WERI-Rb-1 (cell line): ENCODE measurements at regions not wholly inside any gene's neighbourhood (a gene's known extent, or its start where the extent isn't known, plus 50 kb on each side); places are given as distances from the start of the nearest gene placed in this dataset.

Experiments used
- DNase-seq: peaks from one replicate; pipeline ENCODE4 v3.0.0-alpha.2; 2020
- H3K27ac ChIP-seq: fragments of 250-450 bp; sonication (Bioruptor Pico); 2 replicates; pipeline ENCODE4 v1.5.1; 2020; ENCODE audit warnings: mild to moderate bottlenecking, moderate library complexity
- H3K27me3 ChIP-seq: fragments of 250-450 bp; sonication (Bioruptor Pico); 2 replicates; pipeline ENCODE4 v1.5.1; 2021; ENCODE audit warnings: mild to moderate bottlenecking, low read depth, moderate library complexity; ENCODE audit not compliant: insufficient read depth, severe bottlenecking
- H3K36me3 ChIP-seq: fragments of 250-450 bp; sonication (Bioruptor Pico); 2 replicates; pipeline ENCODE4 v1.5.1; 2020; ENCODE audit warnings: mild to moderate bottlenecking, moderate library complexity
- H3K4me3 ChIP-seq: 2 replicates; pipeline ENCODE4 v1.5.1; 2011; ENCODE audit warnings: low read depth, mild to moderate bottlenecking, control low read depth, low read length
- H3K9me3 ChIP-seq: fragments of 250-450 bp; sonication (Bioruptor Pico); 2 replicates; pipeline ENCODE4 v1.5.1; 2021; ENCODE audit warnings: mild to moderate bottlenecking, moderate library complexity; ENCODE audit not compliant: severe bottlenecking
- CTCF ChIP-seq: IDR thresholded peaks from 2 replicates; pipeline ENCODE4 v1.5.1; 2011; ENCODE audit warnings: low read depth, mild to moderate bottlenecking, control low read depth, inconsistent platforms, low read length

DNA sequence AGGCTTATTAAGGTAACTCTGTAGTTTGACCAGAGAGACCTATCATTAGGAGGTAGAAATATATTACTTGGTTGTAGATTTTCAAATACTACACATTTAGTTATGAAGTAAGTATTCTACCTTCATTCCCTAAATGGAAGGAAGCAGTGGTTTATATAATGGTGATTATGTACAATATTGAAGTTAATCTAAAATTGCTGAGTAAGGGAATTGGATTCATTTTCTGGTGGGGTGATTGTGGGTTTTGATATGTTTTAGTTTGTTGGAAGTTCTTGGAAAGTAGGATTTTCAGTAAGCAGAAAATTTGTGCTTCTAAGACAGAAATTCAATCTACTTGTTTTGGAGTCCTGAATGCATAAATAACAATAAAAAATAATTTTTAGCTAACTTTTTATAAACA is 1830.9 kb upstream of the ADGRL3 start:
- no peak for DNase-seq
- no peak for TF ChIP-seq CTCF
- H3K27me3 ChIP-seq: no peaks in the 10 kb centered on the region
- H3K27ac ChIP-seq: no peak overlapping the region
- no peaks in the 10 kb centered on the region for H3K9me3 ChIP-seq
- H3K36me3 ChIP-seq: no peaks in the 10 kb centered on the region
- no peak overlapping the region for H3K4me3 ChIP-seq

DNA sequence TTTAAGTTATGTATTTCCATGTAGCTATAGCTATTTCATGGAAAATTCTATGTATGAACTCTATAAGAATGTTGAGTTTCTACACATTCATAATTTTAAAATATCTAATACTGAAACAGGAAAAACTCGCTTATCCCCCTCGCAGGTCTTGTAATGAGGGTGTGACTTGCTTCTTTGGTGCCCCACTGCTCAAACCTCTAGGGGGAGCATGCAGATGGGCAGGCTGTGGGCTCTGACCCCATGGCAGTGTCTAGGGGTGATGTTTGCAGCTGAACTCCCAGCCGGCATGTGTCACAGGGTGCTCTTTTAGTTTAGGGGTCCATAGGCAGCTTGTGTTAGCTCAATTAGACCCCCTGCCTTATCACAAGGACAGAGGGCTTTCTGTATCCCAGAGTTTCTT is 1825.7 kb upstream of the ADGRL3 start:
- no peaks in the 10 kb centered on the region for H3K27me3 ChIP-seq
- no peak overlapping the region for H3K4me3 ChIP-seq
- no peaks in the 10 kb centered on the region for H3K36me3 ChIP-seq
- H3K9me3 ChIP-seq: no peaks in the 10 kb centered on the region
- DNase-seq: no peak
- no peak overlapping the region for H3K27ac ChIP-seq
- TF ChIP-seq CTCF: no peak

GRCh38 chr4:59380841-59381366 is 1819.2 kb upstream of the ADGRL3 start:
- no peak for TF ChIP-seq CTCF

DNA sequence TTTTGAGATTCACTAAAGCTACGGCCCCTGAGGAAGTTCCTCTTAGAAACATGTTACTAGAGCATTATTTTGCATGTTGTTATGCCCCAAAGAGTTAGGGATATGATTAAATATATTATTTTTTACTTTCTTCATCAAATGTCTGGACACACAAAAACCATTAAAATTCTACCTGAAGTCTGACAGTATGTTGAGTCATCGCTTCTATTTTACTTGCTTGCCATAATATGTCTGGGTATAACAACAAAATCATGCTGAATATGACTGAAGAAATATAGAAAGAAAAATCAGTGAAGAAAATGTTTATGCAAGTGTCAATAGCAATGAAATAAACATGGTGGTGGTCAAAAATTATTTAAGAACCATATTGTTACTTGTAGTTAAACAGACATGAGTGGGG is 1818.5 kb upstream of the ADGRL3 start:
- no peaks in the 10 kb centered on the region for H3K9me3 ChIP-seq
- H3K27ac ChIP-seq: no peak overlapping the region
- no peak overlapping the region for H3K4me3 ChIP-seq
- DNase-seq: no peak
- H3K27me3 ChIP-seq: no peaks in the 10 kb centered on the region
- H3K36me3 ChIP-seq: no peaks in the 10 kb centered on the region
- TF ChIP-seq CTCF: no peak

More at GRCh38 chr4:59380841-59381366, 1819.2 kb upstream of the ADGRL3 start:
- no peaks in the 10 kb centered on the region for H3K27me3 ChIP-seq
- DNase-seq: no peak
- H3K36me3 ChIP-seq: no peaks in the 10 kb centered on the region
- no peak overlapping the region for H3K4me3 ChIP-seq
- H3K9me3 ChIP-seq: no peaks in the 10 kb centered on the region
- H3K27ac ChIP-seq: no peak overlapping the region

DNA sequence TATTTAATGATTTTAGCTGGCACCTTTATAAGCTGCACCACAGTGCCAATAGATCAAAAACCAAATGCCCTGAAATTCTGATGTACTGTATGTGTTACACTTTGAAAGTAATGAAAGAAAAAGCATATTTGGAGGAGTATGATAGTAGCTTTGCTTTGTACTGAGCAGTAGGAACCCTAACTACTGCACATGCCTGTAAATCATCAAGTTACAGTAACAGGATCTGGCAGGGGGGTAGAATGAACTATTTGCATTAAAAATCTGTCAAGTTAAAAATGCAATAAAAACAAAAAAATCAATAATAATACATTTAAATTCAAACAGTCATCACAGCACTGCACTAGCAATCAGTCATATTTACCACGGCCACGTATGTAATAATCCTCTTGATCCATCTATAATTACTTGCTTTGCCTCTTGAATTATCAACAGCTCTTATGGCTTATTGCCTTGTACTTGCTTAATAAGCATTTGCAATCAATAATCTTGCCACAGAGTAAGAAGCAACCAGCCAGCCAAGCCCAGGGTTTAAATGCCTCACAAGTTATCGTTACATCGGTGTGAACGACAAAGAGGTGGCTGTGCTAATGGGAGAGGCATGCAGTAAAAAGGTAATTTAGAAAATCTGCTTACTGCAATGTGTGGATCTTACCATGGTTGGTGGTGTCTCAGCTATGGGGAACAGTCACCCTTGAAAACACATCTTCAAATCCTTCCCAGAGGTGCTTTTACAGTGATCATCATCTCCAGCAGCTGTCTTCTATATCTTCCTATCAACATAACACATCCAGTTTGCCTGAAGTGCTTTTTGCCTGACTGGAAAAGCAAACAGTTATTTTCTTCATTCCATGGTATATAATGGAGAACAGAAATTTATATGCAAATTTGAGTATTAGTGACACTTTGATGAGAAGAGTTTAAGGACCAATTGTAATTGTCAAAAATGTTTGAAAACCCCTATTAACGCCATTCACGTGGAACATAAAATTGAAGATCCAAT is 1812.1 kb upstream of the ADGRL3 start:
- Histone ChIP-seq H3K9me3 (no peaks in the 10 kb centered on the region), H3K4me3 (no peak overlapping the region), H3K27ac (no peak overlapping the region), H3K27me3 (no peaks in the 10 kb centered on the region), H3K36me3 (no peaks in the 10 kb centered on the region)
- DNase-seq: no peak
- TF ChIP-seq CTCF: no peak
